ENCODE measurements at regions not wholly inside any gene's neighbourhood (a gene's known extent, or its start where the extent isn't known, plus 50 kb on each side); places are given as distances from the start of the nearest gene placed in this dataset.

GRCh38 chr1:98422816-98423215 is 238.7 kb upstream of the SNX7 start:
- DNase-seq (ENCODE audit: low spot score) = peak; percentile 16

- DNase-seq (ENCODE audit: low spot score) = no peak
These were observed 240.5 kb upstream of the SNX7 start for GRCh38 chr1:98421085-98421435.

- DNase-seq (ENCODE audit: low spot score) = no peak
These were observed 241.0 kb upstream of the SNX7 start for GRCh38 chr1:98420376-98421084.

- no peak for DNase-seq (ENCODE audit: low spot score)
These were observed 243.7 kb upstream of the SNX7 start for GRCh38 chr1:98417820-98418219.

GRCh38 chr1:98410082-98410481 is 251.4 kb upstream of the SNX7 start:
- no peak for DNase-seq (ENCODE audit: low spot score)

GRCh38 chr1:98406352-98407088 is 255.0 kb upstream of the SNX7 start:
- no peak for DNase-seq (ENCODE audit: low spot score)

- DNase-seq (ENCODE audit: low spot score) = no peak
These were observed 255.9 kb upstream of the SNX7 start for GRCh38 chr1:98405581-98406074.

GRCh38 chr1:98404866-98405265 is 256.7 kb upstream of the SNX7 start:
- no peak for DNase-seq (ENCODE audit: low spot score)

- DNase-seq (ENCODE audit: low spot score) = no peak
These were observed 257.5 kb upstream of the SNX7 start for GRCh38 chr1:98403963-98404480.

- DNase-seq (ENCODE audit: low spot score) = no peak
These were observed 258.7 kb upstream of the SNX7 start for GRCh38 chr1:98402860-98403259.

- DNase-seq (ENCODE audit: low spot score) = no peak
These were observed 261.1 kb upstream of the SNX7 start for GRCh38 chr1:98400446-98400845.

GRCh38 chr1:98399218-98399617 is 262.3 kb upstream of the SNX7 start:
- DNase-seq (ENCODE audit: low spot score) = peak; percentile 11

- DNase-seq (ENCODE audit: low spot score) = peak; percentile 16
These were observed 262.9 kb upstream of the SNX7 start for GRCh38 chr1:98398649-98399048.

- DNase-seq (ENCODE audit: low spot score) = no peak
These were observed 263.4 kb upstream of the SNX7 start for GRCh38 chr1:98398092-98398491.

GRCh38 chr1:98393719-98394118 is 267.8 kb upstream of the SNX7 start:
- no peak for DNase-seq (ENCODE audit: low spot score)

GRCh38 chr1:98391175-98391574 is 270.3 kb upstream of the SNX7 start:
- no peak for DNase-seq (ENCODE audit: low spot score)

GRCh38 chr1:98389809-98390208 is 271.7 kb upstream of the SNX7 start:
- DNase-seq (ENCODE audit: low spot score) = peak; percentile 47

GRCh38 chr1:98388441-98388840 is 273.1 kb upstream of the SNX7 start:
- DNase-seq (ENCODE audit: low spot score) = peak; percentile 74

GRCh38 chr1:98387701-98388100 is 273.8 kb upstream of the SNX7 start:
- no peak for DNase-seq (ENCODE audit: low spot score)

- no peak for DNase-seq (ENCODE audit: low spot score)
These were observed 274.7 kb upstream of the SNX7 start for GRCh38 chr1:98386675-98387440.

- no peak for DNase-seq (ENCODE audit: low spot score)
These were observed 275.9 kb upstream of the SNX7 start for GRCh38 chr1:98385652-98386051.

GRCh38 chr1:98384461-98385141 is 276.9 kb upstream of the SNX7 start:
- no peak for DNase-seq (ENCODE audit: low spot score)
